A673 (cell line): ENCODE measurements at regions not wholly inside any gene's neighbourhood (a gene's known extent, or its start where the extent isn't known, plus 50 kb on each side); places are given as distances from the start of the nearest gene placed in this dataset.

Source experiments
- BruUV-seq: library from RNA; stranded (reverse); fragments of 400-500 nt; replicated peaks from 2 replicates; lab custom pipeline; 2021; lab: Mats Ljungman, UMichigan
- CTCF ChIA-PET: fragments of 300-600 bp; sonication (Branson Sonifier 250); formaldehyde crosslinking; loops from one replicate; lab custom pipeline; 2022; ENCODE audit warnings: antibody characterized with exemption; lab: Charles Lee
- POLR2A ChIA-PET: fragments of 300-600 bp; sonication (Branson Sonifier 250); formaldehyde crosslinking; loops from one replicate; lab custom pipeline; 2022; ENCODE audit warnings: antibody characterized with exemption; ENCODE audit not compliant: low non-redundant PET; lab: Charles Lee
- DNase-seq: peaks from one replicate; pipeline ENCODE4 v3.0.0-alpha.2; 2015; ENCODE audit warnings: low spot score
- H3K27ac ChIP-seq: fragments of 200-600 bp; sonication (generic); 2 replicates; pipeline ENCODE4 v1.5.1; 2016; ENCODE audit warnings: mixed run types, low read depth, mild to moderate bottlenecking, mixed read lengths, antibody characterized with exemption, low read length; ENCODE audit not compliant: poor library complexity, severe bottlenecking
- H3K27me3 ChIP-seq: fragments of 200-600 bp; sonication (generic); replicated peaks from 2 replicates; pipeline ENCODE4 v1.6.1; 2017; ENCODE audit warnings: mixed run types, low read depth, mild to moderate bottlenecking, mixed read lengths, antibody characterized with exemption, low read length; ENCODE audit not compliant: insufficient read depth, poor library complexity
- H3K36me3 ChIP-seq: fragments of 200-600 bp; sonication (generic); 2 replicates; pipeline ENCODE4 v1.6.1; 2016; ENCODE audit warnings: mixed run types, mild to moderate bottlenecking, mixed read lengths, antibody characterized with exemption, low read length; ENCODE audit not compliant: insufficient read depth, poor library complexity, severe bottlenecking
- H3K4me1 ChIP-seq: fragments of 200-600 bp; sonication (generic); 2 replicates; pipeline ENCODE4 v1.6.1; 2017; ENCODE audit warnings: mixed run types, mild to moderate bottlenecking, mixed read lengths, antibody characterized with exemption, low read length; ENCODE audit not compliant: insufficient read depth, poor library complexity, severe bottlenecking
- H3K4me3 ChIP-seq: fragments of 200-600 bp; sonication (generic); 2 replicates; pipeline ENCODE4 v1.5.1; 2016; ENCODE audit warnings: low read depth, mixed run types, mild to moderate bottlenecking, mixed read lengths, low read length; ENCODE audit not compliant: poor library complexity, severe bottlenecking
- H3K9me3 ChIP-seq: fragments of 200-600 bp; sonication (generic); 2 replicates; pipeline ENCODE4 v1.6.1; 2016; ENCODE audit warnings: mixed run types, low read depth, mild to moderate bottlenecking, mixed read lengths, antibody characterized with exemption, low read length; ENCODE audit not compliant: poor library complexity, severe bottlenecking
- EZH2 ChIP-seq: fragments of 200-600 bp; sonication (generic); IDR thresholded peaks from 2 replicates; pipeline ENCODE4 v1.6.1; 2017; ENCODE audit warnings: borderline replicate concordance, low read depth, mild to moderate bottlenecking, mixed read lengths, antibody characterized with exemption, low read length; ENCODE audit not compliant: poor library complexity, severe bottlenecking
- intact Hi-C: fragments of 100-400 bp; cut with micrococcal nuclease; formaldehyde crosslinking; loops from one replicate; pipeline ENCODE4 v1.10.0; 2022; ENCODE audit not compliant: unreplicated experiment
- TF ChIP-seq, protein P1 (sequence below): fragments of 300-800, 200-600 bp; sonication (generic); conservative IDR thresholded peaks from 2 replicates; pipeline ENCODE4 v1.5.1; 2017; ENCODE audit warnings: low read depth, mild to moderate bottlenecking, antibody characterized with exemption, low read length, moderate library complexity, mixed read lengths

DNA sequence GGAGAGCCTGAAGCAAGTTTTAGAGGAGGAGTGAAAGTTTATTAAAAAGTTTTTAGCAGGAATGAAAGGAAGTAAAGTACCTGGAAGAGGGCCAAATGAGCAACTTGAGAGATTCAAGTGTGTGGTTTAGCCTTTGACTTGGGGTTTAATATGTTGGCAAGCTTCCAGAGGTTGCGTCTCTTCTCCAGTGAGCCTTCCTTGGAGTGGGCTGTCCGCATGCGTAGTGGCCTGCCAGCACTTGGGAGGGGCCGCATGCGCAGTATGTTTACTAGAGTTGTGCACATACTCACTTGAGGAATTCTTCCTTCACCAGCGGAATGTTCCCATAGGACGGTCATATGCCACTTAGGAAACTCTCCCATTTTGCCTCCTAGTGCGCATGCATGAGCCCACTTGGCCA is 235.2 kb downstream of the ALDH8A1 start:
- peaks cover 21% of the 10 kb centered on the region for H3K4me1 ChIP-seq
- no peak overlapping the region for H3K4me3 ChIP-seq
- intact Hi-C loops = no loop called here
- BruUV-seq = no TSS peak
- no peak for TF ChIP-seq EZH2
- TF ChIP-seq, protein P1, sequence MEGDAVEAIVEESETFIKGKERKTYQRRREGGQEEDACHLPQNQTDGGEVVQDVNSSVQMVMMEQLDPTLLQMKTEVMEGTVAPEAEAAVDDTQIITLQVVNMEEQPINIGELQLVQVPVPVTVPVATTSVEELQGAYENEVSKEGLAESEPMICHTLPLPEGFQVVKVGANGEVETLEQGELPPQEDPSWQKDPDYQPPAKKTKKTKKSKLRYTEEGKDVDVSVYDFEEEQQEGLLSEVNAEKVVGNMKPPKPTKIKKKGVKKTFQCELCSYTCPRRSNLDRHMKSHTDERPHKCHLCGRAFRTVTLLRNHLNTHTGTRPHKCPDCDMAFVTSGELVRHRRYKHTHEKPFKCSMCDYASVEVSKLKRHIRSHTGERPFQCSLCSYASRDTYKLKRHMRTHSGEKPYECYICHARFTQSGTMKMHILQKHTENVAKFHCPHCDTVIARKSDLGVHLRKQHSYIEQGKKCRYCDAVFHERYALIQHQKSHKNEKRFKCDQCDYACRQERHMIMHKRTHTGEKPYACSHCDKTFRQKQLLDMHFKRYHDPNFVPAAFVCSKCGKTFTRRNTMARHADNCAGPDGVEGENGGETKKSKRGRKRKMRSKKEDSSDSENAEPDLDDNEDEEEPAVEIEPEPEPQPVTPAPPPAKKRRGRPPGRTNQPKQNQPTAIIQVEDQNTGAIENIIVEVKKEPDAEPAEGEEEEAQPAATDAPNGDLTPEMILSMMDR = no peak
- ChIA-PET POLR2A (no interaction called here), CTCF (no interaction called here)
- no peak for DNase-seq
- H3K9me3 ChIP-seq = no peaks in the 10 kb centered on the region
- no peaks in the 10 kb centered on the region for H3K36me3 ChIP-seq
- H3K27me3 ChIP-seq = no peaks in the 10 kb centered on the region
- no peak overlapping the region for H3K27ac ChIP-seq

DNA sequence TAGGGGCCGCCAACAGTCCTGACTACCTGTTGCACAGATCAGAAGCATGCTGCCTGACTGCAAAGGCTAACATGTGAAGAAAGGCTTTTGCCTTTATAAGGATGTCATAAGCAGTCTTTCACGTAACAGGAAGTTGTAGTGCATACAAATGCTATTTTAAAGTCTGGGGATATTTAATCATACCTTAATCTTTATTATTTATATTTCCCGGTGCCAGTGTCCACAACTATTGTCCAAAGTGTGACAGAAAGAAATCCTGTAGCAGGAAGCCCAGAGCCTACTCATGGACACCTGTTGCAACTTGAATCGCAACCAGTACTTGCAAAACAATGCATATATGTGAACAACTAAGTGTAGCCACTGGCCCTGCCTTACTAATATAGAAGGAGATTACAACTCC is 235.8 kb downstream of the ALDH8A1 start:
- POLR2A ChIA-PET = no interaction called here
- H3K27me3 ChIP-seq = no peaks in the 10 kb centered on the region
- no TSS peak for BruUV-seq
- no peaks in the 10 kb centered on the region for H3K9me3 ChIP-seq
- no peaks in the 10 kb centered on the region for H3K36me3 ChIP-seq
- no peak overlapping the region for H3K27ac ChIP-seq
- TF ChIP-seq EZH2 = no peak
- TF ChIP-seq, protein P1 = no peak
- H3K4me1 ChIP-seq = peaks cover 16% of the 10 kb centered on the region
- no peak for DNase-seq
- CTCF ChIA-PET = no interaction called here
- intact Hi-C loops = no loop called here
- no peak overlapping the region for H3K4me3 ChIP-seq

DNA sequence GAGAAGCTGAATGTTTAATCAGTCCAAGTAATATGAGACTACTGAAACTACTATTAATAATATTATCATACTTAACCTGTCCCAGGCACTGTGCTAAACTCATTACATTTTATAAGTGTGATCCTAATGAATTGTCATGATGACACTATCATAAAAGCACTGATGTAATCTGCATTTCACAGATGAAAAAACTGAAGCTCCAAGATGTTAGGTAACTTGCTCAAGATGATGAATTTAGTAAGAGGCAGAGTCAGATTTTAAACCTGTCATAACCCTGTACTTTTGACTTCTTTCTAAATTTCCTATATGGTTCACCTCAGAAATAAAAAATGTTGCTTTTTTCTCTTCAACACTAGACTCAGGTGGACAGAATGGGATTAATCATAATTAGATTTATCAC is 237.6 kb downstream of the ALDH8A1 start:
- no TSS peak for BruUV-seq
- CTCF ChIA-PET = no interaction called here

More for the DNA sequence above, 237.6 kb downstream of the ALDH8A1 start:
- intact Hi-C loops = no loop called here
- H3K27ac ChIP-seq = no peak overlapping the region
- no peaks in the 10 kb centered on the region for H3K36me3 ChIP-seq
- no peaks in the 10 kb centered on the region for H3K9me3 ChIP-seq
- DNase-seq = no peak
- POLR2A ChIA-PET = no interaction called here
- no peak overlapping the region for H3K4me3 ChIP-seq
- H3K4me1 ChIP-seq = peaks cover 5% of the 10 kb centered on the region
- H3K27me3 ChIP-seq = no peaks in the 10 kb centered on the region
- TF ChIP-seq, protein P1 = no peak
- no peak for TF ChIP-seq EZH2
